Right hindlimb (tissue), 1 donor: ENCODE measurements at regions not wholly inside any gene's neighbourhood (a gene's known extent, or its start where the extent isn't known, plus 50 kb on each side); places are given as distances from the start of the nearest gene placed in this dataset.
A peak's percentile ranks its signal among the peaks of the same experiment; 100 is the strongest.
"Not testable (repeated sequence)": the region's sequence is repeated elsewhere in the genome, so short reads cannot be mapped to it uniquely, and the experiment has no call there.

Experiments used
- DNase-seq: peaks from one replicate; pipeline ENCODE4 v3.0.0-alpha.2; 2018

DNA sequence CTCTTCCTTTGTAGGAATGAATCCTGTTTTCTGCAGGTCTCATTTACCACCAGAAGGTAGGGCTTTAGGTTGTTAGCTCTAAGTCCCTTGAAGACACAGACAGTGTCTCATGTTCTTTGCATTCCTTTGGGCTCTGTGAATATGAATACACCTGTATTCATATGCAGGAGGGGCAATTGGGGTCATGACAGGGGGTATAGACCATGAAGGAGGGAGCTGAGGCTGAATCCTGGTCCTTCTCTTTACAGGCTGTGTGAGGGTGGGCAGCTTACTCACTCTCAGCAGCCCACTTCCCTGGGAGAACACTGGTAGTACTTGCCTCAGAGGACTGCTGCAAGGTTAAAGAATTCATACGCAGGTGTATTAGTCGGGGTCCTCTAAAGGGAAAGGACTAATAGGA is 267.2 kb upstream of the MGMT start:
- DNase-seq, result no peak

DNA sequence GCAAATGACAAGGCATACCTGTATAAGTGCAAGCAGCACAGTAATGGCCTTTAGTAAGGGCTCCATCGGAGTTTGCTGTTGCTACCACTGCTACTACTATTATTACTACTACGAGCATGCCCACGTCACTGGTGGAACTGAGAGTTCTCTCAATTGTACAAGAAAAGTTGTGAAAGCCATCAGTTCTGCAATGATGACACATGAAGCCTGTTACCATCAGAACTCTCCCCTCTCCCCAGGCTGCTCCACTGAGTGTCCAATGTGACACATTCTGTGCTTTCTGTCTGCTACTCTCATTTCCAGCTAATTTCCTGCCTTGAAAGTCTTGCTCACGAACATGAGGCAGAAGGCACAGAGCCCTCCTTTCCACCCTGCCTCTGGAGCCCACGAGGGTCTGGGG is 263.2 kb upstream of the MGMT start:
- no peak for DNase-seq

DNA sequence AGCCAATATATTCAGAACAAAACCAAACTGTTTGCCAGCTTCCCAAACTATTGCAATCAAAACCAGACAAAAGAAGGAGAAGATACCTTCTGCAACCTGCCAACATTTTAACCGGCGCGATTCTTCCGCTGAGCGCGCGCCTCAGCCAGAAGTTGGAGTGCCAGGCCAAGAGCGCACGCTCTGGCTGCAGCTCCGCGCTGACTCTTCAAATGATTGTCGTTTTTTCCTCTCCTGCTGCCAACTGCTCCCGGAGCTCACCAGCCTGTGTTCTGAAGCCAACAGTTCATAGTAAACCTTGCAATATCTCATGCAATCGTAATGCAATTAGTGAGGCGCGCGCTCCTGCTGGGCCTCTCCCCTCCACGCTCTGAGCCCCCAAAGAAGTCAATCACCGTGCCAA is 259.7 kb upstream of the MGMT start:
- peak; percentile 66 for DNase-seq

DNA sequence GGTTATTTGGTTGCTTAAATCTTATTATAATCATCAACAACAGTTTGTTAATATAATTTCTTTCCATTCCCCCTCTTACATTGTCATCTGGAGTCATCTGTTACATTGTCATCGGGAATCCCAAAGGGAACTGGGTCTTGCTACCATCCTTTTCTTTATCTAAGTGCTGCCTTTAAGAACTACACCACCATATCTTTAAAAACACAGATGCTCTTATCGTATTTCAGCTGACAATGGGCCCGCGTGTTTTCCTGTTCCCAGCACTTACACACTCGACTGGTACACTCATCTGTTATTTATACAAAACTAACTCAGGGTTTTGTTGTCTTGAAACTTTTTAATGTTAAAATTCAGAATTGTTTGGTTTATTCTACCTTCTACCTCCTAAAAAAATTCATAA is 256.2 kb upstream of the MGMT start:
- DNase-seq, result no peak

DNA sequence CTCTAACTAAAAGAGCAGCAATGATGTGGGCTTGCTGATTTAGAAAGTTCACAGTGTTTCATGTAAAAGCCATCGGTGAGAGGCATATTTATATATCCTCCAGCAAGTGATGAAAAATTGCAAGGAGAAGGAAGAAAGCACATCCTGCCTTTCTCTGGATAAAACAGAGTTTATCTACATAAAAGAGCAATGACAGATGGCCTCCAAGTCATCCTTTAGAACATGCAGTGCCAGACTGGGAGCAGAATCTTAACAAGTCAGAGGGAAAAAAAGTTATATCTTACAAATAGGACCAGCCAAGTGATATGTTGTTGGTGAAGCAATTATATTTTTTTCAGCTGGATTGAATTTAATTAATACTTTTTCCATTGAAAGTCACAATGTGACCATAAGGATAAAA is 253.8 kb upstream of the MGMT start:
- DNase-seq, result no peak

DNA sequence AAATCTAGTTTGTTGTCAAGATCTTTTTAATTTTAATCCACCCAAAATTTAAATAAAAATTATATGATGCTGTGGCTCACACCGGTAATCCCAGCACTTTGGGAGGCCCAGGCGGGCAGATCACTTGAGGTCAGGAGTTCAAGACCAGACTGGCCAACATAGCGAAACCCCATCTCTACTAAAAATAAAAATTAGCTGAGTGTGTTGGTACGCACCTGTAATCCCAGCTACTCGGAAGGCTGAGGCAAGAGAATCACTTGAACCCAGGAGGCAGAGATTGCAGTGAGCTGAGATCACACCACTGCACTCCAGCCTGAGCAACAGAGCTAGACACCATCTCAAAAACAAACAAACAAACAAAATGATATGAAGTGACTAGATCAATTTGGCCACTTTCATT is 253.0 kb upstream of the MGMT start:
- not testable (repeated sequence) for DNase-seq

DNA sequence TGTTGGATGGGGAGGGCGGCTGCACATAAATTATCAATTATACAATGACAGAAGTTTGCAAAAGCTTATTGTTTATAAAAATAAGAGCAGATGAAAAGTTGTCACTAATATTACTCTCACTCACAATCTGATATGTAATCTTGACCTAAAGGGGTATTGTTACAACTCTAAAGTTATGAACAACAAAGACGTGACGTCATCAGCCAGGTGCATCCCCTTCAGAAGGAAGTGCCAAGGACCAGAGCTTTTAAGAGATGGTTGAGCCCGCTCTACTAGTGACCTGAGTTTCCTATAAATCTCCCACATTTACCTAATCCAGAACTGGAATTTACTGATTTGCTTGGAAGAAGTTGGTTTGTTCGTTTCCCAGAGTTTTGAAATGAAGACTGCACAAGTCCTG is 247.7 kb upstream of the MGMT start:
- DNase-seq, result no peak

DNA sequence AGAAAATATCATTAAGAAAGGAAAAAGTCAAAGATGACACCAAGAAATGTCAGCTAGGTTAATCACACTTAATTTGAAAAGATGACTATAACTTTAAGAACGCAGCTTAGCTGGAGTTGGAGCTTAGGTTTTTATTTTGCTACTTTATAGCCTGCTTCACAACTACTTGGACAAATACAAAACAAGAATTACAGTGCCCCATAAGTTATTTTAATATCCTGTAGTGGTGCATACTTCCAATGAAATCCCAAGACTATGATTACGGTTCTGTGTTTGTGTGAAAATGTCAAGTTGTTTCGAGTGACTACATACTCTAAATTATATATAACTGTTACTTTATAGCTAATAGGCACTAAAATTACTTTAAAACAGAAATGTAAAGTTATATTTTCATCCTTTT is 244.6 kb upstream of the MGMT start:
- no peak for DNase-seq

DNA sequence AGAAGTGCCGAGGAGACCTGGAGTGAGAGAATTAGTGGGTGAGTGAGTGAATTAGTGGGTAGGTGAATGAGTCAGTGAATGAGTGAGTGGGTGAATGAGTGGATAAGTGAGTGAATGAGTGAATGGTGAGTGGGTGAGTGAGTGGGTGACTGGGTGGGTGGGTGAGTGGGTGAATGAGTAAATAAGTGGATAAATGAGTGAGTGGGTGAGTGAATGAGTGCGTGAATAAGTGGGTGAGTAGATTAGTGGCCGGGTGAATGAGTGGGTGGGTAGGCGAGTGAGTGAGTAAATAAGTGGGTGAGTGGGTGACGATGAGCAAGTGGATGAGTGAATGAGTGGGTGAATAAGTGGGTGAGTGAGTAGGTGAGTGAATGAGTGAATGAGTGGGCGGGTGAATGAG is 243.7 kb upstream of the MGMT start:
- DNase-seq, result no peak

DNA sequence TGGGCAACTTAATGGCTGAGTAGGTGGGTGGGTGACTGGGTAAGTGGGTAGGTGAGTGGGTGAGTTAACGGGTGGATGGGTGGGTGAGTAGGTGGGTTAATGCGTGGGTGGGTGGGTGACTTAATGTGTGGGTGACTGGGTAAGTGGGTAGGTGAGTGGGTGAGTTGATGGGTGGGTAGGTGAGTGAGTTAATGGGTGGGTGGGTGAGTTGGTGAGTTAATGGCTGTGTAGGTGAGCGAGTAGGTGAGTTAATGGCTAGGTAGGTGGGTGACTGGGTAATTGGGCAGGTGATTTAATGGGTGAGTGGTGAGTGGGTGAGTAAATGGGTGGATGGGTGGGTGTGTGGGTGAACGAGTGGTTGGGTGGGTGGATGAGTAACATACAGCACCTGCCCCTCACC is 243.0 kb upstream of the MGMT start:
- DNase-seq, result no peak

DNA sequence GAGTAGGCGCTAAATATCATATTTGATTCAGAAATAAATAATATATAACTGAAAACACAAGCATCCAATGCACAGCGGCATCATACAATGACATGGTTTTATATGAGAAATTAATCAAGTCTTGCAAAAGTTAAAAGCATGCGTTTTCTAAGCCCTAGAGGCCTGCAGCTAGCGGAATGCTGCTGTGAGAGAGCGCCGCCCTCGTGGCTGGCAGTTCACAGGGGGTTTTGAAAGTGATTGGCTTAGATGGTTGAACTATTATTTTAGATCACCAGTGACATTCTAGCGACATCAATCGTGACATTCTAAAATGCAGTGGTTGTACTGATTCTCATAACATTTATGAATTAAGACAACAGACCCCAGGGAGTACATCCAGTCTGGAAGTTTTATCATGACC is 235.2 kb upstream of the MGMT start:
- no peak for DNase-seq

DNA sequence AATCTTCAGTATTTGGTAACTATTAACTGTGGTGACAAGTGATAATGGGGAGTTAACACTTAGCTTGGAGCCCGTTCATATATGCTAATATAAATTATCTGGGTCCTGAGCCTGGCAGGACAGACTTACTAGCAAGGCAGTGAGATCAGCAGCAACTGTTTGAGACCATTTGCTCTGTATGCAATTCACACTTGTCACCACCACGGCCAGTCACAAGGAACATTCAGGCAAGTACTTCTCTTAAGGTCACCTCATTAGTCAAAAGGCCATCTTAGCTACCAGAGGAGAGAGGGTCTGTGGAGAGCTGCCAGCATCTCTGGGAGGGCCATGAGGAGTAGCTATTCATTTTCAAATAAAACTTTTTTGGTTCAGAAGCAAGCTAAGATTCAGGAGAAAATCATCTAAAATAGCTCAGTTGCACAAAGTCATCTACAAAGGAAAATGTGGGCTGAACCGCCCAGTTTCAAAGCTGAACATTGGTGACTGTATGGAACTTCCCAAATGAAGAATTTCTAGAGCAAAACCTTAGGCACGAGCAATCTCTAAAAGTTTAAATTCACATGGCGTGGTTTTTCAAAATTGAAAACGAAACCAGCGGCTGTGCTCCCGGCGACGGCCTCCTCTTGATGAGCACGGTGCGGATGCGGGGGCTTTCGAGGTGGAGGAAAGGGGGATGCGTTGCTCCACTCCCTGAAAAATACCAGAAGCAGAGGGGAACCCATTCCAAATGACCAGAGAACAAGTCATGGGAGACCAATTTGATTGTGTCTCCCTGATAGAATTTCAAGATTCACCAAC is 233.5 kb upstream of the MGMT start:
- no peak for DNase-seq

DNA sequence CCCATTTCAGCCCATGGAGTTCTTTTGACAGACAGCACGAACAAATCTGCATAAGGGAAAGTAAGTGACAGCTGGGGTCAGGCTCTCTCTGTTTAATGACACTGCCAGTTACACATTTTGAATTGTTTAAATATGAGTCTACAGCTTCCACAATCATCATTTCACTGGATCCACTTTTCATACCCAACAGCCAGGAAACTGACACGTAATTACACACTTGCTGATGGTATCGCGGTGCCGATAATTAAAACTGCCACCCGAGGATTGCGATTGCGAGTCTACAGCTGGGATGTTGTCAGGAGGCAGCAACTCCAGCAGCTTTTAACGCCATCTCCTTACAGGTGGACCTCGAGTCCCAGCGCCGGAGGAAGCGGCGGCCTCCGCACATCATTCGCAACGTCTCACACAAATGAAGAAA is 230.8 kb upstream of the MGMT start:
- DNase-seq, result no peak

DNA sequence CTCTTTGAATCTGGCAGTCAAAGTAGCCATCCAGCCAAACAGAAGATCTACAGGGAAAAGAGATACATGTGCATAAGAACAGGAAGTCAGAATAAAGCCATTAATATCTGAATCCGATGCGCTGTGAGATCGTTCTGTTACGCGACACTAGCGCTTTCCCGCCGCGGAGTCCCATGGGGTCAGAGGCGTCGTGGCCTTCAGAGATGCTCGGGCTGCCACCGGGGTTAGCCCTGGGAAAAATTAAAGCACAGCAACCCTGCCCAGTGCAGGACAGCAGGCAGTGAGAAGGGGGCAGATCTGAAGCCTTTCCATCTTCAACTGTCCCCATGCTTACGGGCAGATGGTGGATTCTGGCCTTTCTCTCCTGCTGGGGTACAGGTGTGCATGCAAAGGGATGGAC is 225.6 kb upstream of the MGMT start:
- no peak for DNase-seq

DNA sequence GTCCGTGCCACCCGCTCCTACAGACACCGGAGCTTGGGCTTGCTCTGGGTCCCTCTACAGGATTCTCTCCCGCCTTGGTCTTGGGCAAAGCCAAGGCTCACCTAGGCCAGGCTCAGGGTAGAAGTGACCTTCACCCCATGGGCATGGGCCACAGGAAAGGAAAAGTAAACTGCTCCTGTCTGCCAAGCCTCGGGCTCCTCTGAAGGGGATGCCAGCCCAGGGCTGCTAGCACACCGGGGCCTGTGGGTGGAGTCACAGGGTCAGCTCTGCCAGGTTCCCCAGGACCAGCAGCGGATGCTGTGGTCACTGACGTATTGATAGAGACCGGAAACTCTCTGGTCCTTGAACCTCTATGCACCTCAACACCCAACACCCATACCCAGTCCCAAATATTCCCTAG is 222.7 kb upstream of the MGMT start:
- DNase-seq, result no peak

DNA sequence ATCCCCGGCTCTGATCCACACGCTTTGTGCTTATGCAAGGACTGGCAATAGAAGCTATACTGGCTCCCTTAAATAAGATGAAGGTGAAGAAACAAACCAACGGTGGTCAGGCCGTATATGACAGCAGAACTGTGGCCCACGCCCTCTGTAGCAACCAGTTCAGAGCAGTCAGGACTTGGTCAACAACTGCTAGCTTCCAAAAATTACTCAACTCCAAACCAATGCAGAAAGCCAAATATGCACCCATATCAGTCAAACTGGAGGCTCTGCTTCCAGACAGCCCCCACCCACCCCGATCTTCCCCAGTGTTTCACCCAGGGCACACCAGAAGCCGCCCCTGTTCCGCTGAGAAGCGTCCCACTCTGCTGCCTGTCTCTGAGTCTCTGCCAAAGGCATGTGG is 222.3 kb upstream of the MGMT start:
- DNase-seq, result no peak

DNA sequence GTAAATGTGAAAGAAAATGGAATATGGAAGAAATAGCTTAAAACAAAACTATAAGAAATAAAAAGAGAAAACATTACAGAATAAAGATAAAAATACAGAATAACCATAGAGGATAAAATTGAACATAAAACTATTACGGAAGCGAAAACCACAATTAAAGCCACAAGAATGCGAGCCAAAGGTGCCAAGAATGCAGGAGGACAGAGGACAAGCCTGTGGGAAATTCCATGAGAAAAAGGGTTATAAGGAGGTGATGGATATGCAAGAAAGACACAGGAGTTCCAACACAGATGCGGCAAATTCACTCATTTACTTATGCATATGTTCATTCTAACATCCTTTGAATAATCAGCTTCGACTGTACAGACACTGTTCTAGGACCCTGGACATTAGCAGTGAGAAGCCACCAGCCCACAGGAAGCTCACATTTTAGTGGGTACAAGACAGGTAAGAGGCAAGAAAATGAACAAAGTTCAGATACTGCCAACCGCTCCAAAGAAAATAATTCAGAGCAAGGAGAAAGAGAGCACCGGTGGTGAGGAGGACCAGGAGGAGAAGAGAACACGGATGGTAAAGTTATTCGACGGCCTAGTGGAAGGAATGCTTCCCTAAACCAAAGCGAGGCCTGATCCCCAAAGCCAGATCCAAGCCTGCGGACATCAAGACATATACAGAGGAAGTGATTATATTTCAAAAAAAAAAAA is 213.7 kb upstream of the MGMT start:
- DNase-seq, result no peak

DNA sequence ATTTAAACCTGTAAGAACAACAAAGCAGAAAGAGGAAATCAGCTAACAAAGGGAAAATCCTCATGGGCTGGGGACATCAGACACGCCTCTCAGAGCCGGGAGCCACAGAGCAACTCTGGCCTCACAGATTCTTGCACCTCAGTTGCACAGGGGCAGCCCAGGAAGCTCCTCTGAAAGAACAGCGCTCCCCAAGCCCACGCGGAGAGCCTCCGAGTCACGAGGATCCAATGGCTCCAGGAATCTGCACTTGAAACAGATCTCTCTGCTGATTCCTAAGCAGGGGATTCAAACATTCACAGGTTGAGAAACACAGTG is 213.2 kb upstream of the MGMT start:
- no peak for DNase-seq

DNA sequence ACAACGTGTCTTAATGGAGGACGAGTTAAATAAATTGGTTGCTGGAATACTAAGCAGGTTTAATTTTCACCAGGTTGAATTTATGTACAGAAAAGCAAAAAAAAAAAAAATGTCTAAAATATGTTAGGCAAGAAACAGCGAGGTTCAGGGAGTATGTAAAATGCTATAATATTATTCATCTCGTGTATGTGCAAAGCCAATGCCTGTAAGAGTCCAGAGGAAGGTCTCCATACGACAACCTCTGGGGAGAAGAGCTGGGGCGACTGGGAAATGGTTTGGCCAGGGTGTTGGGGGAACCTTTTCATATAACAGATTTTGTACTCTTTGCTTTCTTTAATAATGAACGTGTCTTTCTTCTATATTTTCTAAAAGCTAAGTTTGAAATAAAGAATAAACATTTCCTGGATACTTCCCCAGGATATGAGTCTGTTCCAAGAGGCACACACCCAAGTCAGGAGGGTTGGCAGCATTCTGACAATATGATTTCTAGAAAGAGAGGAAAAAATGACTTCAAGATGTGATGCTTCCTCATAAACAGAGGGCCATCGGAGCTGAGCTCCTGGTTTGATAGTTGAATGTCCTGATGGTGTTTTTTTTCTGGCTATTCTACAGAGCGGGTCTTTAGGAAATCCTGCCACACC is 208.6 kb upstream of the MGMT start:
- DNase-seq, result peak; percentile 78

DNA sequence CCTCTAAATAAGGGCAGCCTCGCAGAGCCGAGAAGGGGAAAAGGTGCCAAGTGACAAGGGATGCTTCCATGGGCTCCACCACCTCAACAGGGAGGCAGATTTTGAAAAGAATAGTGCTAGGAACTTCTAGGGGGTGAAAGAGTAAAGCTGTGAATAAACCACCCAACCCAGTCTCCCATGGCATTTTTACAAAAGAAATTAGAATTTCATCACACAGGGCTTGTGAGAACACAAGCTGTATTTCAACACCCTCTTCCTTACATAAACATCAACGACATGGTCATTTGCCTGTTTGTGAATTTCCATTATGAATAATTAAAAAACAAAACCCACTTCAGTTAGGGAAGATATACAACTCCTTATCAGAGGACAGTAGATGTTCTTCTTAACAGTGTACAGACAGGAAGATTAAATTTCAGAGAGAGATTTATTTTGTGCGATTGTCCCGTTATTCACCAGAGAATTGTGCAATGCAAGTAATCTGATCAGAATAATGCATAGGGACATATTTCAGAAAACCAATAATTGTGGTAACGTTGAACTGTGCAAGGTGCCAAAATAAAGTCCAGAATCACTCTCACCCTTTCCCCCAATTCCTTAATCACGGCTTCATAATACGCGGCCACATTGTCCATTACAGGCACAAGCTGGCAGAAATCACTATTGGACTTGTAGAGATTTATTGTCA is 207.8 kb upstream of the MGMT start:
- DNase-seq, result no peak

DNA sequence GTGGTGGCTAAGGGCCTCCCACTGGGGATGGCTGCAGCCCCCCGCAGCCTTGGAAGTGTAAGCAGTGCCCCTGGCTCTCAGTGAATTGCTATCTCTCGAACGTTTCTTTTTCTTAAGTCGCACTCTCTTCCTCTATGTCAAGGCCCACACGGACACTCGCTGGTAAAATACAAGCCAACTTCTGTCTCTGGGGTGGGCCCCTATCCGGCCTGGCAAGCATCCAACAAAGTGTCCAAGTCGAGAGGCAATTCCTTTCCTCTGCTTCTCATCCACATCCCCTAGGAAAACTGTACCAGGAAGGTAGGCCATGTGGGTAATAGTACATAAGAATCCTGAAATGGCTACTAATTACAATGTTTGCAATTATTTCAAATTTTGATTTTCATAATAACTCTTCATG is 194.9 kb upstream of the MGMT start:
- DNase-seq, result peak; percentile 64

DNA sequence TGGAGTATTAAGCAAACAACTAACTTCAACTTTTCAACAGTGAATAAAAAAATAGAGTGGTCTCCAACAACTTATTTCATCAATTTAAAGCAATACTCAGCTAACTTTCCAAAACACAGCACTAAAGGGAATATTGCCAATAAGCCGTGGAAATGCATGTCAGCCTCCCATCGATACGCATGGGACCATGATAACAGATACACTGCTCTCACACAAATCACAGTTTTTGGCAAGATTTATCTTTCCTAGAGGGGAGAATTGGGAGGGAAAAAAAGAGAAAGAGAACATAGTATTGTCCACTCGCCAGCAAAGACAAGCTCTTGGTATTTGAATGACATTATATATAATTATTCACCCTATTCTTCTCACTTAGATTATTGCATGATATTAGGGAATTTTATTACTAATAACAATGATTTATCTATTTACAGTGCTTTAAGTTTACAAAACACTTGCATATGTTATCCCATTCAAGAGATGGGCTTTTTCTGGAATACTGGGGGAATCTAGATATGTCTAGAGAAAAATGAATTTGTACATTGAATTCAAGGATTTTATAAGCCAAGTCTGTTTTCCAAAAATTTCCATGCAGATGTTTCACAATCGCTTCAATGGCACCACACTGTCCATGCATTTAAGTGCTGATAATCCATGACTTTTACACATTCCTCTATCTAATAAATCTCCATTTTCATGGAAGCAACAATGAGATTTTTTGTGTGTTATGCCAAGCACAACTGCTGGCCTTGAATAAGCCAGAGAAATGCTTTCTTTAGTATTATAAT is 194.0 kb upstream of the MGMT start:
- DNase-seq, result peak; percentile 53

DNA sequence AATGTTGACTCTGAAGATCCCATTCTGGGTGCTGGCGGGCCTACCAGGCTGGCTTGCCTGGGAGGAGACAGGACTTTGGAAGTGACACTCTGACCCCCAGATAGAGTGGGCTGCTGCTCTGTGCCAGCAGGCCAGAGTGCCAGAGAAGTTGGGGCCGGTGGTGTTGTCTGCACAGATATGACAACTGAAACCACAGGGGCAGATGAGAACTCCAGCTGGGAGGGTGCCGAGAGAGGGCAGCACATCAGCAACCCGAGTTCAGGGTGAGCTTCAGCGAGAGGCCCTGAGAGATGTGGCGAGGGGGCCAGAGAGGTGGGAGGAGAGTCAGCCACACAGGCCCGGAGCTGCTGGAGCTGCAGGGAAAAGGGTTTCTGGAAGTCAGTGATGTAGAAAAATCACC is 193.2 kb upstream of the MGMT start:
- DNase-seq, result peak; percentile 22
